GM21576 (cell line): ENCODE measurements at regions not wholly inside any gene's neighbourhood (a gene's known extent, or its start where the extent isn't known, plus 50 kb on each side); places are given as distances from the start of the nearest gene placed in this dataset.

Source experiments
- ATAC-seq: cut with Tn5 transposase; IDR thresholded peaks from one replicate; pipeline ENCODE4 v1.9.1; 2021; ENCODE audit warnings: mild to moderate bottlenecking, moderate library complexity; ENCODE audit not compliant: unreplicated experiment

DNA sequence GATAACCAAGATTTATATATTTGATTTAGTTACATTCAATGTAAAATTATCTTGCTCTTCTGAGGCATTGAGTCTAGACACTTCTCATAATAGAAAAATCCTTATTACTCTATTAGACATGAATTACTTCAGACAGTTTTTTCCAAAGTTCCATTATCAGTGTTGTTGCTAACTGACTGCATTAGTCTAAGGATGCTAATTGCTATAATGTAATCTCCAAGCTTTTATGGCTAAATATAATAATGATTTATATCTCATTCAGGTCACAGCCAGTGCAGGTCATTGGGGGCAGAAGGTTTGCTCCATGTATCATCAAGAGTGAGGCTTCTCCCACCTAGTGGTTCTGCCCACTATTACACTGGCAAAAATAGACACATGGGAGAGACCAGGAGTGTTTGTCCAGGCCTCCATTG lies 377.2 kb upstream of the DDI1 start:
- ATAC-seq = no peak

DNA sequence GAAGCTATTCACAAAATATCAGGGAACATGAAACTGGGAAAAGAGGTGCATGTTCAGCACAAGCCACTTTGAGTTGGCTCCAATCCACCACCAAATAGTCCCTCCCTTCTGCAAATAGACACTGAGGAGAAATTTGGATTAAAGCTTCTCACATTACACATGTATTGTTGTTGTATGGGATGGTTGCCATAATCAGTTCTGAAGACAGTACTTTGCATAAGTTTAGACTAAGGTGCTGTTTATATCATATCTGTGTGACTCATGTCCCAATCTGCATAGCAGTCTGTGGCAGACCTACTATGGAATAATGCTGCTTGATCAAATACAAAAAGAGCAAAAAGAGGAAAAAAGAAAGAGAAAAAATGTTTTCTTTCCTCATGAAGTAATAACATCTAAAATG lies 376.7 kb upstream of the DDI1 start:
- ATAC-seq = no peak

DNA sequence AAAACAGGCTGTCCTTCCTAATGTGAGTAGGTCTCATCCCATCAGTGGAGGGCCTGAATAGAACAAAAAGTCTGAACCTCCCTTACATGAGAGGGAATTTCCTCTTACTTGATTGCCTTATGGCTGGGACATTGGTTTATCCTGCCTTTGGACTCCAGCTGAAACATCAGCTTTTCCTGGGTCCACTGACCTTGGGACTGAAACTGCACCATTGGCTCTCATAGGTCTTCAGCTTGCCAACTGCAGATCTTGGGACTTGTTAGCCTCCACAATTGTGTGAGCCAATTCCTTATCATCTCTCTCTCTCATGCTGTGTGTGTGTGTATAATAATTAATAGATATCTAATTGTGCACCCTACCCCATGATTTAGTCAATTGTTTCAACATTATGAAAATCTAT lies 375.3 kb upstream of the DDI1 start:
- no peak for ATAC-seq

- ATAC-seq = no peak
Measured at GRCh38 chr11:103661991-103662390, 374.4 kb upstream of the DDI1 start.

DNA sequence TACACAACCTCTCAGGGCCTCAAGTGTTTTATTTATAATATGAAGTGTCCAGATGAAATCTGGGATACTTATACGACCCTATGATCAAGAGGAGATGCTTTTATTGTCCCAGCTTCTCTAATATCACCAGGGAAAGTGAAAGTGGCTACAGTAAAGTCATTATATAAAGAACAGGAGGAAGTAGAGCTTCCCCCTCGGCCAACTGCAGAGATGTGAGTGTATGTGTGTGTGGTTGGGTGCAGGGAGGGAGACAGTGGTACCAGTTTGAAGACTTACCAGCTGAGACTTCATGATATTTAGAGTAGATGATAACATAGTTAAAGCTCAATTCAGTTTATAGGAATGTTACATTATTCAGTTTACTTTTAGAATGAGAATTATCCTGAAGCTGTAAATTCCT lies 373.6 kb upstream of the DDI1 start:
- ATAC-seq = no peak

GRCh38 chr11:103668859-103669258 lies 367.6 kb upstream of the DDI1 start:
- ATAC-seq = no peak

DNA sequence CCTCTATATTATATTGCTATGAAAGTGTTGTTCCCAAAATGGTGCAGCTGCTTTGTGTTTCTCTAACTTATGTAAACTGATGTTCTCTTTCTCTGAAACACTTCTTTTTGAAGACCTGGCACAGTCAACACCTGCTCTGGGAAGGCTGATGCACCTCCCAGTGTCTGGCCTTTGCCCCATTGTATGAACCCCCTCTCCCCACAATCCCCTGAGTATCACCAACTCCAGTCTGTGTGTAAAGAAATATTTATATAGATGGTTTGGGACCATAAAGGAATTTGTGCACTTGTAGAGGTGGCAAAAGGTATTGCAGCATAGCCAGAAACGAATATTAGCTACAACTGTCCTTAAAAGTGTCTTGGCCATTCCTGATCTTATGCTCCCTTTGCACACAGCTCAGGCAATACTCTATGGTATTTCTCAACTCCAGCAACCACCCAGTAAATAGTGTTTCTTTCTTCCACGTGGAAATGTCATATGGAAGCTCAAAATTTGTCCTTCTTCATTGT lies 365.2 kb upstream of the DDI1 start:
- ATAC-seq = no peak

DNA sequence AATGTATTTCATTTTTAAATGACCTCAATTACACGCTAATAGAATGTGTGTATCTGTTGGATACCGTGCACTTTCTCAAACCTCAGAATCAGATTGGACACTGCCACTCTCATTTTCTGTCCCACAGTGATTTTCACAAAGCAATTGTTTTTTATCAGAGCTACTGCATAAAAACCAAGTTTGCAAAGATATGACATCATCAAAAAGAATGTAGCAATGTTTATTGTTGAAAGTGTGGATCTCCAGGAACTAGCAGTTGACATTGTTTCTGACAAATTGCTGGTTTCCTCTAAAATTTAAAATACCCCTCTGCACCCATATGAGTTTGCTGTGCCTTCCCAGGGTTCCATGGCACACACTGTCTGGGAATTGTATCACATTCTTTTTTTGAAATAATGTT lies 362.7 kb upstream of the DDI1 start:
- no peak for ATAC-seq

GRCh38 chr11:103676413-103676812 lies 360.0 kb upstream of the DDI1 start:
- ATAC-seq = no peak

DNA sequence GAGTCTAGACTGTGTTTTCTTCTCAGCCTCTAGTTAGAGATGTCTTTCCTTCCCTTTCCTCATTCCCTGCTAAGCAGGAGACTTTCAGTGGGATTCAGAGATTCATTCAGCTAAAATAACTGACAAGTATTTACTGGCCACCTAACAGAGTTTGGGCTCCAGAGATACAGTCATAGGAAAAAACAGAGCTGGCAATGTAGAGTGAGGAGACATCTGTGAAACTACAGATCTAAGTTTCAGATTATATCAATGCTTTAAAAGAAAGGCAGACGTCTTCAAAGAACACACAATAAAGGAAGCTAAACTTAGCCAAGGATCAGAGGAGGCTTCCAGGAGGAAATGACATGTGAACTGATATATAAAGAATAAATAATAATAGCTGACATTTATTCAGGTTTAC lies 355.6 kb upstream of the DDI1 start:
- no peak for ATAC-seq

DNA sequence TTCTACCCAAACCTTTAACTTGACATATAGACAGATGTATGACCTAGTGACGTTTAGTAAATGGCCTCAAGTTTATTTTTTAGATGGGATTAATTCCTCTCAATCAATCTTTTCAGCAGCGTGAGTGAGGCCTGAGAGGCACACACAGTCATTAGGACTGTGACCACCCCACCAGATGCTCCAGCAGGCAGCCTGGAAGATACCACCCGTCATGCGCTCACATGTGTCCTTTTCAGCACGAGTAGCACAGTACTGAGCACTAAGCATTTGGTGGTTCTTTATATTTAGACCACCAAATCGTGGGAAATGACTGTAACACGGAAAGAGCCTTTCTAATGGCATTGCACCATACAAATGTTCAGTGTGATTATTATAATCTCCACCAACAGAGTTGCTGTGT lies 354.6 kb upstream of the DDI1 start:
- ATAC-seq = peak; percentile 17

DNA sequence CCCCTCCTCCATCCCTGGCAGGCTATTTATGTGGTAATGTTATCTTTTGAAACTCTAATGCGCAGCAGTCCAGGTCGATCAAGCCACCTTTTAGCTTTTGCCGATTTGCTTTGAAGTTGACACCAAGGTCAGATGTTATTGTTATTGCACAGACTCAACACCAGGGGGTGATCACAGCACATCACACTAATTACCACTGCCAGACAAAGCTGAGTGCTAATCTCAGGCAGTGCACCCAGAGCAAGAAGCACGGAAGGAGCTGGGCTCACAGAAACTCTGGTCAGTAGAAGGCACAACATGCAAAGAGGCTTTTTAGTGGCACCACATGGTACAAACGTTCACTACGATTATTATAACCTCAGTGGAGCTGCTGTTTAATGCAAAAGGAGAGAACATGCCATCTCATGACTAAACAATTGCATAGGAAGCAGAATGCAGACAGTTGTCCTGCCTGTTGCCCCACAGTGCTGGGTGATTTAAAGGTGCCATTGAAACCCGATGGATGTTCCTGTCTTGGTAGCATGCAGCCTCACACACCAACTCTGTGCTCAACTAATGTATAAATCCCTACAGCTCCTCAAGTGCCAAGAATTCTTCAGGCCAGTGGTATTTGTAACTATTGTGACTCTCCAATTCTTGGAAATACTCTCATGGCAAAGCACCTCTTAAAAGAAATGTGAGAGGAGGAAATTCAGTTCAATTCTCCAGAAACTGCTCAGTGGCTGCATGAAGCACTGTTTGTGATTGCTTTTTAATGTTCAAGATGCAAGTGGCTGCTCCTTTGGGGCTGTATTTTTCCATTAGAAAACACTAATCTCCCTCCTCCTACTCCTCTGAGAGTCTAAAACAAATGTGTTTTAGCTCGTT lies 353.9 kb upstream of the DDI1 start:
- ATAC-seq = peak; percentile 92

- ATAC-seq = no peak
Measured at GRCh38 chr11:103683576-103683975, 352.9 kb upstream of the DDI1 start.

DNA sequence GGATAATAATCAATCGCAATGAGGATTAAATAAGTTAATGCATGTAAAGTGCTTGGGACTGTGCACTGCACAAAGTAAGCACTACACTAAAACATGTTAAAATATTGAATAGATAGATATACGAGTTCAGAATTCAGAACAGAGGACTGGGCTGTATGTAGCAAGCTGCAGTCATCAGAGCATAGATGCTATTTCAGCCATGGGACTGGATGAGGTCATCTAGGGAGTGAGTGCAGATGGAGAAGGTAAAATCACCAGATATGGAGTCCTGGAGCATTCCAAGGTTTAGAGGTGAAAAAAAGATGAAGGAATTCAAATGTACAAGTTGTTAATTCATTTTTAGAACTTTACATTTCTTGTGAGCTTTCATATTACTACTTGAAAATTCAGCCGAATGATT lies 347.5 kb upstream of the DDI1 start:
- ATAC-seq = no peak

GRCh38 chr11:103690356-103690755 lies 346.1 kb upstream of the DDI1 start:
- ATAC-seq = no peak

DNA sequence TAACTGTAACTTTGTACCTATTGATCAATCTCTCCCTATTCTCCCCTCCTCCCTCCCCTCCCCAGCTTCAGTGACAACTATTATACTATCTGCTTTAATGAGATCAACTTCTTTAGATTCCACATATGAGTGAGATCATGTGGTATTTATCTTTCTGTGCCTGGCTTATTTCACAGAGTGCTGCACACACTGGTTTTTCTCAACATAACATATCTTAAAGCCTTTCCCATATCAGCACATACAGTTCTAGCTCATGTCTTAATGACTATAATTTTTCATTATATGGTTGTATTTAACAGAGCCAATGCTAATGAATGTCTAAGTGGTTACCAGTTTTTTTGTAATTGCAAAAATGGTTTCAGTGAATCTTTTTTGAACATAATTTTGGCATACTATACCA lies 340.3 kb upstream of the DDI1 start:
- ATAC-seq = no peak

DNA sequence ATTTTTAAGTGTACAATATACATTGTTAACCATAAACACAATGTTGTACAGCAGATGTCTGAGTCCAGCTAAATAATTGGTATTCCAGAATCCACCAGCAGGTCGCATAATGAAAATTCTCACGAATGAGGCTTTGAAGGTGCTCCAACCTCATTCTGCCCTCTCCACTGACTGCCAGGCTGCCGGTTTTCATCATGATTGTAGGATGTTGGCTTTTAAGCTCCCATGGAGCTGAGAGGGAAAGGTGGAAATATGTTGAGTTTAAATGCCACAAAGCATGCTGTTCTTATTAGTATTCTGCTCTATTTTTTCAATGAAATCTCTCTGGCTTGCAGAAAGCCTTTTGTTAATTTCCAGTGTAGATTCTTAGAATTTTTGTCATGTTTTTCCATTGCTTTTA lies 337.2 kb upstream of the DDI1 start:
- ATAC-seq = no peak

- no peak for ATAC-seq
Measured at GRCh38 chr11:103699656-103700055, 336.8 kb upstream of the DDI1 start.

GRCh38 chr11:103700622-103701021 lies 335.8 kb upstream of the DDI1 start:
- no peak for ATAC-seq

DNA sequence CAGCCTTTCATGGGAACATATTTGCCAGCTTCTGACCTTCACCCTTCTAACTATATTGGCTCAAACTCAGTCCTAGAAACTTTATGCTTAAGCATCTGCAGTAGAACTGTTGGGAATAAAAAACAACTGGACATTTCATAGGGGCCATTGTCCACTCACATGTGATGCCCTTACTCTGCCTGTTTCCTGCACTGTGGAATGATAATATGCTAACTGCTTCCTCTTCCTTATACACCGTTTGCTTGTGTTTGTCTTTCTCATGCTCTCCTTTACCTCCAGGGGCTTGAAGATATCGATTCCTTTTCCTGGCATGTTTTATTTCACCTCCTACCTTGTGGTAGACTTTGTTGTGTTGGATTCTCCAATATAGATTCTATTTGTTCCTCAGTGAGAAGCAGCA lies 333.0 kb upstream of the DDI1 start:
- no peak for ATAC-seq

DNA sequence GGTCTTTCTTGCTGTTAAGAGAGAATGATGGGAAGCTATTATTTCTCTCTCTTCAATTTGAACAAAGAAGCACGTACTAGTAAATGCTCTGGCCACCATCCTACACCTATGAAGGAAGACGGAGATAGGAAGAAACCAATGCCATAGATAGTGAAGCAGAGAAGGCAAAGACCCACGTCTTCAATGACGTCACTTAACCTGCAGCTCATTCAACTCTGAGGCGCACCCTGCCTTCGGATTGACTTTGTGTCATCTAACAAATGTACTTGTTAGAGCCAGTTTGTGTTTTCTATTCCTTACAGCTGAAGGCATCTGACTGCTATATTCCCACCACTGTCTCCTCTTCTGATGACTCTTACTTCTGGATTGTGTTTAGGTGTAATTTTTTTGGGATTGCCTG lies 332.5 kb upstream of the DDI1 start:
- ATAC-seq = no peak

DNA sequence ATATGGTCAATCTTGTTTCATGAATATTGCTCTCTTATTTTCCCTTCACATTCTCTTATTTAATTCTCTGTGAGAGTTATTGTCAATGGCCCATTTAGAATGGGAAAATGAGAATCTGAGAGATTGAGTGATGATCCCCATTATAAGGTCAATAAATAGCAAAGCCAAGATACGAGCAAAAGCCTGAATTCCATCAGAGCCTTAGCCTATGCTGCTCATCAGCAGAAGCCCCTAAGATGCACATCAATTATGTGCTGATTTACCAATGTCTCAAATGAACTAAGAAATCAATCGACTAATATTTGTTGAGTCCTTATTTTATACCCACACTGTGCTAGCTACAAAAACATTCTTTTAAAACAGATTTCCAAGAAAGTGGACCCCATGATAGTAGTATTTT lies 330.8 kb upstream of the DDI1 start:
- ATAC-seq = no peak

GRCh38 chr11:103709371-103709770 lies 327.1 kb upstream of the DDI1 start:
- peak; percentile 60 for ATAC-seq
